ENCODE measurements at regions not wholly inside any gene's neighbourhood (a gene's known extent, or its start where the extent isn't known, plus 50 kb on each side); places are given as distances from the start of the nearest gene placed in this dataset.
"Not testable (repeated sequence)": the region's sequence is repeated elsewhere in the genome, so short reads cannot be mapped to it uniquely, and the experiment has no call there.

- intact Hi-C loops (cut with micrococcal nuclease): no loop called here
These were observed 174.0 kb upstream of the SLC27A6 start for GRCh38 chr5:128791312-128791711.

GRCh38 chr5:128796506-128796905, 168.8 kb upstream of the SLC27A6 start:
- intact Hi-C loops (cut with micrococcal nuclease): no loop called here

- intact Hi-C loops (cut with micrococcal nuclease): no loop called here
These were observed 166.4 kb upstream of the SLC27A6 start for GRCh38 chr5:128798871-128799270.

- intact Hi-C loops (cut with micrococcal nuclease): no loop called here
These were observed 165.3 kb upstream of the SLC27A6 start for GRCh38 chr5:128799945-128800344.

GRCh38 chr5:128800377-128800776, 164.9 kb upstream of the SLC27A6 start:
- intact Hi-C loops (cut with micrococcal nuclease): no loop called here

GRCh38 chr5:128813317-128814070, 151.8 kb upstream of the SLC27A6 start:
- intact Hi-C loops (cut with micrococcal nuclease): no loop called here

GRCh38 chr5:128815201-128815600, 150.1 kb upstream of the SLC27A6 start:
- intact Hi-C loops (cut with micrococcal nuclease): no loop called here

GRCh38 chr5:128825826-128826225, 139.5 kb upstream of the SLC27A6 start:
- intact Hi-C loops (cut with micrococcal nuclease): no loop called here

GRCh38 chr5:128826275-128826674, 139.0 kb upstream of the SLC27A6 start:
- intact Hi-C loops (cut with micrococcal nuclease): no loop called here

GRCh38 chr5:128836571-128836970, 128.7 kb upstream of the SLC27A6 start:
- intact Hi-C loops (cut with micrococcal nuclease): no loop called here

- intact Hi-C loops (cut with micrococcal nuclease): no loop called here
These were observed 126.7 kb upstream of the SLC27A6 start for GRCh38 chr5:128838623-128839022.

- intact Hi-C loops (cut with micrococcal nuclease): no loop called here
These were observed 123.0 kb upstream of the SLC27A6 start for GRCh38 chr5:128842241-128842640.

- intact Hi-C loops (cut with micrococcal nuclease): no loop called here
These were observed 120.8 kb upstream of the SLC27A6 start for GRCh38 chr5:128844354-128844923.

- intact Hi-C loops (cut with micrococcal nuclease): no loop called here
These were observed 115.2 kb upstream of the SLC27A6 start for GRCh38 chr5:128850049-128850448.

GRCh38 chr5:128854931-128855330, 110.4 kb upstream of the SLC27A6 start:
- intact Hi-C loops (cut with micrococcal nuclease): no loop called here

- intact Hi-C loops (cut with micrococcal nuclease): no loop called here
These were observed 108.1 kb upstream of the SLC27A6 start for GRCh38 chr5:128857076-128857677.

- intact Hi-C loops (cut with micrococcal nuclease): no loop called here
These were observed 106.3 kb upstream of the SLC27A6 start for GRCh38 chr5:128858995-128859394.

GRCh38 chr5:128861155-128861554, 104.1 kb upstream of the SLC27A6 start:
- intact Hi-C loops (cut with micrococcal nuclease): not testable (repeated sequence)

- intact Hi-C loops (cut with micrococcal nuclease): no loop called here
These were observed 95.3 kb upstream of the SLC27A6 start for GRCh38 chr5:128869970-128870369.

GRCh38 chr5:128870373-128870772, 94.9 kb upstream of the SLC27A6 start:
- intact Hi-C loops (cut with micrococcal nuclease): no loop called here

- intact Hi-C loops (cut with micrococcal nuclease): no loop called here
These were observed 94.4 kb upstream of the SLC27A6 start for GRCh38 chr5:128870923-128871322.

GRCh38 chr5:128876569-128877382, 88.5 kb upstream of the SLC27A6 start:
- intact Hi-C loops (cut with micrococcal nuclease): no loop called here
